A673 (cell line): ENCODE measurements at regions not wholly inside any gene's neighbourhood (a gene's known extent, or its start where the extent isn't known, plus 50 kb on each side); places are given as distances from the start of the nearest gene placed in this dataset.

ENCODE experiments used
- BruUV-seq: library from RNA; stranded (reverse); fragments of 400-500 nt; replicated peaks from 2 replicates; lab custom pipeline; 2021; lab: Mats Ljungman, UMichigan
- CTCF ChIA-PET: fragments of 300-600 bp; sonication (Branson Sonifier 250); formaldehyde crosslinking; loops from one replicate; lab custom pipeline; 2022; ENCODE audit warnings: antibody characterized with exemption; lab: Charles Lee
- POLR2A ChIA-PET: fragments of 300-600 bp; sonication (Branson Sonifier 250); formaldehyde crosslinking; loops from one replicate; lab custom pipeline; 2022; ENCODE audit warnings: antibody characterized with exemption; ENCODE audit not compliant: low non-redundant PET; lab: Charles Lee
- DNase-seq: peaks from one replicate; pipeline ENCODE4 v3.0.0-alpha.2; 2015; ENCODE audit warnings: low spot score
- H3K27ac ChIP-seq: fragments of 200-600 bp; sonication (generic); 2 replicates; pipeline ENCODE4 v1.5.1; 2016; ENCODE audit warnings: mixed run types, low read depth, mild to moderate bottlenecking, mixed read lengths, antibody characterized with exemption, low read length; ENCODE audit not compliant: poor library complexity, severe bottlenecking
- H3K27me3 ChIP-seq: fragments of 200-600 bp; sonication (generic); replicated peaks from 2 replicates; pipeline ENCODE4 v1.6.1; 2017; ENCODE audit warnings: mixed run types, low read depth, mild to moderate bottlenecking, mixed read lengths, antibody characterized with exemption, low read length; ENCODE audit not compliant: insufficient read depth, poor library complexity
- H3K36me3 ChIP-seq: fragments of 200-600 bp; sonication (generic); 2 replicates; pipeline ENCODE4 v1.6.1; 2016; ENCODE audit warnings: mixed run types, mild to moderate bottlenecking, mixed read lengths, antibody characterized with exemption, low read length; ENCODE audit not compliant: insufficient read depth, poor library complexity, severe bottlenecking
- H3K4me1 ChIP-seq: fragments of 200-600 bp; sonication (generic); 2 replicates; pipeline ENCODE4 v1.6.1; 2017; ENCODE audit warnings: mixed run types, mild to moderate bottlenecking, mixed read lengths, antibody characterized with exemption, low read length; ENCODE audit not compliant: insufficient read depth, poor library complexity, severe bottlenecking
- H3K4me3 ChIP-seq: fragments of 200-600 bp; sonication (generic); 2 replicates; pipeline ENCODE4 v1.5.1; 2016; ENCODE audit warnings: low read depth, mixed run types, mild to moderate bottlenecking, mixed read lengths, low read length; ENCODE audit not compliant: poor library complexity, severe bottlenecking
- H3K9me3 ChIP-seq: fragments of 200-600 bp; sonication (generic); 2 replicates; pipeline ENCODE4 v1.6.1; 2016; ENCODE audit warnings: mixed run types, low read depth, mild to moderate bottlenecking, mixed read lengths, antibody characterized with exemption, low read length; ENCODE audit not compliant: poor library complexity, severe bottlenecking
- CTCF ChIP-seq: fragments of 300-800, 200-600 bp; sonication (generic); conservative IDR thresholded peaks from 2 replicates; pipeline ENCODE4 v1.5.1; 2017; ENCODE audit warnings: low read depth, mild to moderate bottlenecking, antibody characterized with exemption, low read length, moderate library complexity, mixed read lengths
- EZH2 ChIP-seq: fragments of 200-600 bp; sonication (generic); IDR thresholded peaks from 2 replicates; pipeline ENCODE4 v1.6.1; 2017; ENCODE audit warnings: borderline replicate concordance, low read depth, mild to moderate bottlenecking, mixed read lengths, antibody characterized with exemption, low read length; ENCODE audit not compliant: poor library complexity, severe bottlenecking
- intact Hi-C: fragments of 100-400 bp; cut with micrococcal nuclease; formaldehyde crosslinking; loops from one replicate; pipeline ENCODE4 v1.10.0; 2022; ENCODE audit not compliant: unreplicated experiment

- Histone ChIP-seq H3K9me3 (no peaks in the 10 kb centered on the region), H3K27ac (no peak overlapping the region), H3K4me3 (no peak overlapping the region), H3K27me3 (no peaks in the 10 kb centered on the region), H3K36me3 (no peaks in the 10 kb centered on the region), H3K4me1 (no peaks in the 10 kb centered on the region)
- intact Hi-C loops: no loop called here
- ChIA-PET POLR2A (no interaction called here), CTCF (no interaction called here)
- no TSS peak for BruUV-seq
- DNase-seq: no peak
- TF ChIP-seq CTCF: no peak
- no peak for TF ChIP-seq EZH2
Observed at GRCh38 chr4:119679251-119679650, 50.6 kb upstream of the PDE5A start.

- Histone ChIP-seq H3K4me3 (no peak overlapping the region), H3K27me3 (no peaks in the 10 kb centered on the region), H3K27ac (no peak overlapping the region), H3K9me3 (no peaks in the 10 kb centered on the region), H3K4me1 (no peaks in the 10 kb centered on the region), H3K36me3 (no peaks in the 10 kb centered on the region)
- TF ChIP-seq EZH2 (no peak), CTCF (no peak)
- BruUV-seq: no TSS peak
- intact Hi-C loops: no loop called here
- ChIA-PET POLR2A (no interaction called here), CTCF (no interaction called here)
- DNase-seq: no peak
Observed at GRCh38 chr4:119678761-119679160, 50.2 kb upstream of the PDE5A start.
